HG03159 (cell line): ENCODE measurements at regions not wholly inside any gene's neighbourhood (a gene's known extent, or its start where the extent isn't known, plus 50 kb on each side); places are given as distances from the start of the nearest gene placed in this dataset.
A peak's percentile ranks its signal among the peaks of the same experiment; 100 is the strongest.
"Not testable (repeated sequence)": the region's sequence is repeated elsewhere in the genome, so short reads cannot be mapped to it uniquely, and the experiment has no call there.

Experiments
- ATAC-seq: cut with Tn5 transposase; IDR thresholded peaks from one replicate; pipeline ENCODE4 v1.9.1; 2021; ENCODE audit warnings: mild to moderate bottlenecking, moderate library complexity; ENCODE audit not compliant: unreplicated experiment

DNA sequence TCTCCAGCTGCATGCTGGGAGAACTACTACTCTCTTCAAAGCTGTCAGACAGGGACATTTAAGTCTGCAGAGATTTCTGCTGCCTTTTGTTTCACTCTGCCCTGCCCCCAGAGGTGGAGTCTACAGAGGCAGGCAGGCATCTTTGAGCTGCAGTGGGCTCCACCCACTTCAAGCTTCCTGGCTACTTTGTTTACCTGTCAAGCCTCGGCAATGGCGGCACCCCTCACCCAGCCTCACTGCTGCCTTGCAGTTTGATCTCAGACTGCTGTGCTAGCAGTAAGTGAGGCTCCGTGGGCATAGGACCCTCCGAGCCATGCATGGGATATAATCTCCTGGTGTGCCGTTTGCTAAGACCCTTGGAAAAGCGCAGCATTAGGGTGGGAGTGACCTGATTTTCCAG is 61.7 kb downstream of the DMRTA1 start:
- not testable (repeated sequence) for ATAC-seq

DNA sequence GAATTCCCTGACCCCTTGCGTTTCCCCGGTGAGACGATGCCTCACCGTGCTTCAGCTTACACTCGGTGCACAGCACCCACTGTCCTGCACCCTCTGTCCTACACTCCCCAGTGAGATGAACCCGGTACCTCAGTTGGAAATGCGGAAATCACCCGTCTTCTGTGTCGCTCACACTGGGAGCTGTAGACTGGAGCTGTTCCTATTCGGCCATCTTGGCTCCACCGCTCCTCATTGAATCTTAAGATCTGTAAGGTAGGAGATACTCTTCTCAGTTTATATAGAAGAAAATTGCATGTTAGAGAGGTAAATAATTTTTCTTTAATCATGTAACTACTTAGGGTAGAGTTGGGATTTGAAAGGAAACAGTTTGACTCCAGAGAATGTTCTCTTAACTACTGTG is 62.2 kb downstream of the DMRTA1 start:
- no peak for ATAC-seq

DNA sequence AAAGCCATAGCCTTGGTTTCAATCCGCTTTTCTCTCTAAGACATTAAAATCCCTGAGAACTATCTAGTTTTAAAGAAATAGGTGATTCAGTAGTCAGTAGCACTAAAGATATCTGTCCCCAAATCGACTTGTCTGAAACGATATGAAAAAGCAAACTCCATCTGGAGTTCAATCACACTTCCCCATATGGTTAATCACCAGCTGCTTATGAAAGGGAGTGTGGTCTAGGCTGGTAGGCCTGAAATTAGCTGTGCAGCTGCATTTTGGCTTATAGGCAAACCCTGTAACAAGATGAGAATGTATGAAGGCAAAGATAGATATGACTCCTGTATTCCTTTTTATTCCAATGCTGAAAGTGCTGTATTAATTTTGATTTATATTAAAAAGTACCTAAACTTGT is 65.9 kb downstream of the DMRTA1 start:
- ATAC-seq, result peak; percentile 82

DNA sequence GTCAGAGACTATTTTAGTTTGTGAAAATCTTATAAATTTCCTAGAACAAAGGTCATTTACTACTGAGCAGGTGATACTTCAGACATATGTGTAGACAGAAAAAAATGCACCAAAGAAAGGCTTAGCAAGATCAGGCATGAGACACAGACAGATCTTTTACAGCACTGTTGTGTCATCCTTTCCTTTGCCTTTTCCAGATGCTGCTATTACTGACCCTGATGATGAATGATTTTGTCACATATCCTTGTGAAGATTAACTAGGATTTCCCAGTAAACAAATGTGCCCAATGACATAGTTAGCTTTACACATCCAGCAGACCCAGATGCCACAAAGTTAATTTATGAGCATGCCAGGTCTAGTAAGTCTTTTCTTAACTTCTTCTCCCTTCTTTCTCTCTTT is 68.2 kb downstream of the DMRTA1 start:
- ATAC-seq, result no peak

DNA sequence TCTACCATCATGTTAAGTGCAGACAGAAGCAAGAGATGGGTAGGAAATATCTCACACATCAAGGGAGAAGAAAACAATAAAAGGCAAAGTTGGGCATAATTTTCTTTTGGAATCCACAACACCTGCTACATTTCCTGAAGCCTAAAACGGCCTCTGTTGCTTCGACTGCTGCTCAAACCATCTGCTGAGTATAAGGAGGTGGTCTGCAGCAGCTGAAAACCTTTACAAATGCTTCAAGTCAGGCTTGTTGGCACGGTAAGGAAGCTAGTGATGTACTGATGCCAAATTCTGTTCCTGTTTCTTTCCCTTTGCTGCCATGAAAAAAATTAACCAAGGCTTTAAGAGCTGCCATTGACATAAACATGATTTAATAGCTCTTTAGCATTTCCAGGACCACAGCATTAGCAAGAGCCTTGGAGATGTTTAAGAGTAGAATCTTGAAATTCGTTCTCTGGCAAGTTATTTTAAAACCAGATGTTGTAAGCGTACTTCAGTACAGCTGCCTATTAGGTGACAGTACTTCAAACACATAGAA is 75.6 kb downstream of the DMRTA1 start:
- no peak for ATAC-seq

DNA sequence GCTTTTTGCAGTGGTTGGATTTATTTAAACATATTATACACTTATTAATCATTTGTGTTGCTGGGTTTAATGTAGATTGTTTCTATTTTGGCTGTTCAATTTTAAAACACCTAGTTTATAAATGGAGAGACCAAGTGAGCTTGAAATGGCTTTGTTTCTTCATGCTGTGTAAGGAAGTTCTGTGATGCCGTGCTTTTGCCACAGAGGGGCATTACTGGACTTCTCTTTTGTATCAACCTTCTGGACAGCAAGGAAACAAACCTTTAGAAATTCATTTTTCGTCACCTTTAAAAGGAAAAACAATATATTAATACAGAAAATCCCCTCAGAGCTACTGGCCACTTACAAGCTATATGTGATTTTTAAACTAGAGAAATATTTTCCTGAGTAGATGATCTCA is 81.9 kb downstream of the DMRTA1 start:
- no peak for ATAC-seq

DNA sequence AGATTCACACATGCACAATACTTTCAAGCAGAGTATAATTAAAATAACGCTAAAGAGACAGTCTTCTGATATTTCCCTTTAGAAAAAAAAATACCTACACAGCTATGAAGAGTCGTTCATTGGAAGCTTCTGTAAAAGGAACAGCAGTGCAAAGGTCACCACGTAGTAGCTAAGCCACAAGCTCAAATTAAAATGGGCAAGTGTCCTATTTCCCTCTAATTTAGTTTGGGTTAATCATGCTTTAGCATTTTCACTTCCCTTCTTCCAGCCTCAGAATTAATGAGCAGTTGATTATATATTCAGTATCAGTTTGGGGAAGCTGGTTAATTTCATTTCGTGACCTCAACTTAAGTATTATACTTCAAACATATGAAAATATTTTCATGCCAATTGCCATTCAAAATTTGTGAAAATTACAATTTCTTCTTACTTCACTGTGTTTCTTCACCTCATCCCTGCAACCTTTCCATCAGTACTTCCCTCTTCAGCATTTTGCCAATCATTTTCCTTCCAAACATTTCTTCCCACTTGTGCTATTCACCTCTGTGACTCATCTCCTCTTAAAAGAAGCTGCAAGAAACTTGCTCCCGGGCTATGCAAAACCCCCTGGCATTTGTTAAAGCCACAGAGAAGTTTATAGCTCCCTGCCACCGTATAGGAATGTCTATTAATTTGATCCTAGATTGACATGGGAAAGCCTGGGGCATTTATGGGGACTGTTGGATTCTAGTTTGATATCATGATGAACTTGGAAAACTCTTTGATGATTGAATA is 83.0 kb downstream of the DMRTA1 start:
- no peak for ATAC-seq

DNA sequence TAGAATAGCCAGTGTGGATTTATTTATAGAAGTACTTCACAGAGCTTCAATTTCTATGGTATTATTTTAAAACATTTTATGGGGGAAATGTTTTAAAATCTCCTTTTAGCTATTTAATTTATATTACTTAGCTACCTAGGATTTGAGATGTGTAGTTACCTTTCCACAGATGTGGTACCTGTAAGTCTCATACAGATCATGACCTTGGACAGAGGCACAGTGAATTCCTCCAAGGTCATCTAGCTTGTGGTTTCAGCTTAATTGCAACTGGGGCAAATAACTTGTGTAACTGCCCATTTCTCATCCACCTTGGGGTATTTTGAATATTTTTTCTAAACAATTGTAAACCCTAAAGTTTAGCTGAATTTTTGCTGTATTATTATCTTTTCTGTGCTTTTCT is 89.2 kb downstream of the DMRTA1 start:
- no peak for ATAC-seq

DNA sequence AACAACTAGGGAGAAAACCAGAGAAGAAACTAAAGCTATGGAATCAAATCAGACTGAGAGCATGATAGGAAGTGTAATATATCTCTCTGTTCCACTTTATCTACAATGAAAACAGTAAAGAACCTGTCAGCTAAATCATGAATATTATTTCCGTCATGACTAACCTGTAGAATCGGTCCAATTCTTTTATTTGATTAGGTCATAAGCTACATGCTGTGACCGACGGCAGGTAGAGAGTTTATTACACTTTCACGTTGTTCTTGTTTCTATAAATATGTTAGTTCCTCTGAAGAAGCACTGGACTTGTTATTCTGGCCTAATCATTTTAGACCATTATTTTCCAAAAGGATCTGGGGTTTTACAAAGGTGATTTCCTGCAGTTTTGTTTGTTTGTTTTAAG is 91.1 kb downstream of the DMRTA1 start:
- ATAC-seq, result no peak

DNA sequence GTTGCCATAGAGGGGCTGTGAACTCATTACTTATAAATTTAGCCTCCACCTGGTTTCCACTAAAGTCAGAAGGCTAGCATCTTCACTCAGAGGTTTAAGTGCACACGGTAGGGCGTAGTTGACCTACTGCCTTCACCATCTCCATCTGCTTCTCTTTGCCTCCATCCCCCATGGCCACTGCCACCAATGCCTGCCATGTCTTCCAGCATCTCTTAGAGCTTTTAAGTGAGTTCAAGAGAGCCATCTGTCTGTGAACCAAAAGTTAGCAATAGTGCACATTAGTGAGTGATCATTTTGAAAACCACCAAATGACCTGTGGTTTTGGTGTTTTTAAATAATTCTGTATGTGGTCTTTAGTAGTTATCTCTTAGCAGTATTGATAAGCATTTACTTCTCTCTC is 102.0 kb downstream of the DMRTA1 start:
- no peak for ATAC-seq

DNA sequence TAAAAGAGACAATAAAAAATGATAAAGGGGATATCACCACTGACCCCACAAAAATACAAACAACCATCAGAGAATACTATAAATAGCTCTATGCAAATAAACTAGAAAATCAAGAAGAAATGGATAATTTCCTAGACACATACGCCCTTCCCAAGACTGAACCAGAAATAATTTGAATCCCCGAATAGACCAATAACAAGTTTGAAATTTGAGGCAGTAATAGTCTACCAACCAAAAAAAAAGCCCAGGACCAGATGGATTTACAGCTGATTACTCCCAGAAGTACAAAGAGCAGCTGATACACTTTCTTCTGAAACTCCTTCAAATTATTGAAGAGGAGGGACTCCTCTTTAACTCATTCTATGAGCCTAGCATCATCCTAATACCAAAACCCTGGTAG is 128.1 kb downstream of the DMRTA1 start:
- ATAC-seq, result no peak

DNA sequence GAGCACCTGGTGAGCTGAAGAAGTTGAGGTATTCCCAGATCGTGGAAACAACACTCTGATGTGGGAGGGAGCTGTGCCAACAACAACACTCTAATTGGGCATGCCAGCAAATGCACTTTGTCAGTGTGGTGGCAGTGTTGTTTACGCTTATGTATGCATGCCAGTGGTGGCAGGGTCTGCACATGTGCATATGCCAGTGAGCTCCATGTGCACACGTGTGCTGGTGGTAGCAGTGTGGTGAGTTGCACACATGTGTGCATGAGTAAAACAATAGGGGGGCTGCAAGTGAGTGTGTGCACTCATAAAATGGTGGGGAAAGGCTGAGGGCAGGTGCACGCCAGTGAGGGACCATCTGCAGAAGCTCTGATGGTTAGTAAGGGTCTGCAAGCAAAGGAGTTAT is 134.2 kb downstream of the DMRTA1 start:
- no peak for ATAC-seq

DNA sequence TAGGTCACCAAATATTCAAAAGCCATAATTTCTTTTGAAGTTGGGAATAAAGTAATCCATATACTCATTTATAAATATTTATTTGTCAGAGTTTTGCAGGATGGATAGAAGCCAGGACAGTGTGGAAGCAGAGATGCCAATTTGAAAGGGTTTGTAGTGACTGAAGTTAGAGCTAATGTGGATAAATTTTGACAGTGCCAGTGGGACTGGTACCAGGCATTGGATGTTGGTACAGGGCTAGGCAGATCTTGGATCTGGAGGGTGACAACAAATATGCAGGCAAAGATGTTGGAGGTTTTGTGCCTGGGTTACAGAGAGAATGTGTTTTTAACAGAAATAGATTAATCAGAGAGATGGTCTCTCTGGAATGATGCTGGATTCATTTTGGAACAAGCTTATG is 135.6 kb downstream of the DMRTA1 start:
- no peak for ATAC-seq

DNA sequence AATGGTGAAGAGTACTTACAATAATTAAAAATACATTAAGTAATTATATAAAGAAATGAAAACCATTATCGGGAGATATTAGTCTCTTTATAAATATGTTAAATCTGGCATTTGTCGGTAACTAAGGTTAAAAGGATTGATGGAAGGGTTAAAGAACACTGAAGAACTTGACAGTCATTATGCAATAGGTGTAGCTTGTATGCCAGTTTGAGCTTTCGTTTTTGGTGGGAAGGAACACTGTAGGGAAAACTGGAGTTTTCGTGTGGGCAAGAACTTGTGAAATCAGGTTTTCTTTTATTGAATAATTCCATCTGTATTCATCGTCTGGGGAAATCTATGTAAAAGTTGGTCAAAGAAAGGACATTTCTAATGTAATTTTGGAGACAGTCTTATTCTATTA is 142.3 kb downstream of the DMRTA1 start:
- no peak for ATAC-seq

DNA sequence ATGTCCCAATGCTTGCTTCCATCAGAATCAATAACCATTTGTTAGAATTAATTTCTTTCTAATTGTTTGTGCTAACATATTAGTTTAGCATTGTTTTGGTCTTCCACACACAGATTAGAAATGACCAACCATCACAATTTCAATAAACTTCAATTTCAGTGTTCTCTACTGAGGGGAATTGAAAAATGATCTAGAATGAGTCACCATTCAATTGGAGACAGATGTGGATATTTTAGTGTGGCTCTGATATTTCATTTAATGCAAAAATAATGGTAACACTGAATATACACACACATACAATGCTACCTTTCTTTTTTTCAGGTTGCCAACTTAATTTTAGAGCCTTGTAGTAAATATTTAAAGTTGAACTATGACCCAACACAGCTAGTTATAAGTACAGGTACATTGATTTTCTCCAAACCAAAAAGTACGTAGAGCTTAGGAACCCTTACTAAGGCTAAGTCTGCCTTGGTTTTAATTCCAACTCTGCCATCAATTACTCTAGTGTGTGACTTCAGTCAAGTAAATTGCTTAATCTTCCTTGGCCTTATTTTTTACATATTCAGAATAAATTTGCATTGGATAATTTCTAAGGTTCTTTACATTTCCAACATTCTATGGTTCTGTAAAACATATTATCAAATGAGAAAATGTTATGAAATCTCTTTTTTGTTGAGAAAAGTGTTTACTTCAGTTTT is 143.9 kb downstream of the DMRTA1 start:
- ATAC-seq, result no peak

DNA sequence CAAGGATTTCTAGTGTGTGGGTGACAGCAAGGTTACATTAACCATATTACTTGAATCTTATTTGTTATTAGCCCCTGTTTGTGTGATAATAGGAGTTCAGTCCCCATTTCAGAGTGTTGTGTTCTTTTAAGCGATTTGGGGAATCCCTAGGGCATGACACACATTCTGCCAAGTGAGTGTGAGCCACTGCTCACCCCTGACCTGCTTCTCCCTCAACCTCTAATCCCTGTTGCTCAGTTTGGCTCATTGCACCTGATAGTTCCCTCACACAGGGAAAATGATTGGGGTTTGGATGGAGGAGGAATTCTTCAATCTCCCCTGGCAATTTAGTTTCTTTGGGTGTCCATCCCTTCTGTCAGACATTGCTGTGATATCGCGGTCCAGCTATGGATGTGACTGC is 149.2 kb downstream of the DMRTA1 start:
- no peak for ATAC-seq

DNA sequence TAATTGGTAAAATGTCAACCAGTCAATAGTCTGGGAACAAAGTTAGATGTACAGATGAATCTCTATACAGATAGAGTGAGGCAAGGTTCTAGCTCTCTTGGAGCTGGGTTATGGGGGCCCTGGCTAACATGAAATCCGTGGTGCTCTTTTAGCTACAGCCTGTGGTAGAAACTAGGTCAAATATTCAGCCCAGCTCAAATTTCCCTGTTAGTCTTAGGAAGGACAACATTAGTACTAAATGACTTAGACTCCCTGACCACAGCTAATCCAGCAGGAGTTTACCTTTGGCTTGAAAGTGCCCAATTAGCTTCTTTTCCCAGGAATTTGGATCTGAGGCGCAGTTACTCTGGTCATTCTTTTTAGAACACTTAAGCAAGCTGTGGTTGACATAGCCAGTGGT is 170.5 kb downstream of the DMRTA1 start:
- no peak for ATAC-seq

DNA sequence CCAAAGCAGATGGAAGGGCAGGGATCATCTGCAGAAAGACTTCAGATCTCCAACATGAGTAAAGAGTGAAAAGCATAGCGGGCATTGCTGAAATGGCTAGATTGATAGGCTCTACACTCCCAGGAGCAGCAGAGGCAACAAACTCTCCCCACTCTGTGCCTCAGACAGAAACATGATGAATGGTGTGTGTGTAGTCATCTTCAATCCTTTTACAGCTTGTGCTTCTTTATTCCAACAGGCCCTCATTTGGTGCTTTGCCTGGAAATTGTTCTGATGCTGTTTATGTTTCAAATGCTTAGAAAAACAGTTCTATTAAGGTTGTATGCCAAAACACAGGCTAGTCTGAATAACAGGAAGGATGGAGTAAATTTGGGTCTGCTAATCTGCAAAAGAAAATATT is 176.2 kb downstream of the DMRTA1 start:
- no peak for ATAC-seq

DNA sequence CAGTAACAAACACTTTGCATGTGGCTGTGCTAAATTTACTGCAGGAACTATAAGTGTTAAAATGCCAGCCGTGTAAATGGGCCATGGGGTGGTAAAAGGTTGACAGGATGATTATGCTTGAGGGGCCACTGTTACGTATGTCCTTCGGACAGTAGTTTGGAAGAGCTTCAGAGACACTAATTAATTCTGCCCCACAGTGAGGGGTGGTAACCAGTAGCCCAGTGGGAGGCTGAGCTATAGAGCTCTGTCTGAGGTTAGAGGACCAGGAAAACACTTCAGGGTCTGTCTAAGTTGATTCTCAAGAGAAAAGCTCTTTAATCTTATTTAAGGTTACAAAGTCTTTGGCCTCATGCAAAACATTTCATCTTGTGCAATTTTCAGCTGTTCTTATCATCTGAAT is 176.6 kb downstream of the DMRTA1 start:
- no peak for ATAC-seq

DNA sequence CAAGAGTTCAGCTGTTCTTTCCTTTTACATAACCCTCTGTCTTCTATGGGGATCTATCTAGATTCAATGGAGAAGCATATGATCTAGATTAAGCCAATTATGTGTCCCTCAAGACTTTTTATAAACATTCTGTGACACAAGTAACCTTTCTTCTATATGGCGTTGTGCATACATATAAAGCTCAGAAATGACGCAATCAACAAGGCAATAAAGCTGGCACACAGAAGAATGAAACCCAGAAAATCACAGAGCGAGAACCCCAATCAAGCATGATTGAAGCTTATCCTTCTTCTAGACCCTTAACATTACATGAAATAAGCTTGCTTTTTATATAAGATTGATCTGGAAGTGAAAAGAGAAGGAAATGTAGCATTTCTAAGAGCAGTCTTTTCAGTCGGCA is 178.9 kb downstream of the DMRTA1 start:
- ATAC-seq, result no peak

DNA sequence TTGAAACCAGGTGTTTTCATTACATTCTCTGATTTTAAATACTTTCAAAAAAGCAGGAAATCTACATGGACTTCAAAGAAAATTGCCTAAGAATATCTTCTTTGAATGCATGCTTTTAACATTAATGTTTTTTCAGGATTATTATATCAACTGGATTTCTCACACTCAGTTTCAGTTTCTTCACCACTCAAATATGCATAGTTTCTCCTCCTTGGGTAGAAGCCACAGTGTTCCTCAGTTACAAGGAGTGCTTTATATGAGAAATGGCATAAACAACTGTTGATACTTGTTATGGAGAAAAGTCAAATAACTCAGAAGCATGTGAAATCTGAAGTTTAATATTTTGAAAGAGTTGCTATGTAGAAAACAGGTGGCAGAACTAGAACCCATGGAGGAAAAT is 196.9 kb downstream of the DMRTA1 start:
- ATAC-seq, result no peak

DNA sequence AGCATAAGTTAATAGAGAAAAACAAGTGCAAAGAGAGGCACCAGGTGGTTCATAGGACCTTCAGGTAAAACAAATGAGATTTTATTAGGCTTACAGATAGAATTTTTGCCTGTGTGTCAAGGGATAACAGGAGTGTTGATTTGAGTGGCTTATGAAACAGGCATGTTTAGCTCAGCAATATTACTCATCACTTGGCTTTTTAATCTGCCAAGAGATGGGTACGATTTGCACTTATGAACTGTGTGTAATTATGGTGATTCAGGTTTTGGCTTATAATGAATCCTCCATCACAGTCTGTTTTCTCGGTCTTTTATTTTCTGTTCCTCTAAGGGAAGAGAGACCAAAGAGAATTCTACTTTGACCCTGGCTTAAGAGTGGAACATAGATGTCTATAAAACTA is 199.3 kb downstream of the DMRTA1 start:
- no peak for ATAC-seq
